ENCODE measurements at regions not wholly inside any gene's neighbourhood (a gene's known extent, or its start where the extent isn't known, plus 50 kb on each side); places are given as distances from the start of the nearest gene placed in this dataset.

- TF ChIP-seq POLR2A (IDR thresholded peaks at IDR 0.05), result no peak
- no peak for TF ChIP-seq CTCF (IDR thresholded peaks at IDR 0.05)
- TF ChIP-seq POLR2AphosphoS5 (IDR thresholded peaks at IDR 0.05), result no peak
Measured at GRCh38 chr1:88139633-88140032, 544.4 kb upstream of the PKN2 start.

Measured in suprapubic skin (tissue), 4 donors.